ENCODE measurements at regions not wholly inside any gene's neighbourhood (a gene's known extent, or its start where the extent isn't known, plus 50 kb on each side); places are given as distances from the start of the nearest gene placed in this dataset.

DNA sequence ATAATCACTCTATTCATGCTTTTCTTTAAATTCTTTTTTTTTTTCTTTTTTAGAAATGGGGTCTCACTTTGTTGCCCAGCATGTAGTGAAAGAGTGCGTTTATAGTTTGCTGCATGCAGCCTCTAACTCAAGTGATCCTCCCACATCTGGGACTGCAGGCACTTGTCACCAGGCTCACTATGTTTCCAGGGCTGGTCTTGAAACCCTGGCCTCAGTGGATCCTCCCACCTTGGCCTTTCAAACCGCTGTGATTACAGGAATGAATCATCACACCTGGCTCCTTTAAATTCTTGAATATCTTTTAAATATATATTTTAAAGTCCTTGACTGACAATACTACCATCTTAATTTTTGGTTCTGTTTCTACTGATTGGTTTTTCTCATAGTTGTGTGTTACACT lies 591.6 kb upstream of the KCND2 start:
- Mint-ChIP-seq H3K27me3 (ENCODE audit: unreplicated experiment) (no peaks in the 10 kb centered on the region), H3K27ac (ENCODE audit: unreplicated experiment) (no peak overlapping the region), H3K4me3 (ENCODE audit: unreplicated experiment) (no peak overlapping the region), H3K4me1 (ENCODE audit: low read depth, unreplicated experiment) (peaks cover 5% of the 10 kb centered on the region), H3K9me3 (ENCODE audit: unreplicated experiment) (no peaks in the 10 kb centered on the region), H3K36me3 (ENCODE audit: unreplicated experiment) (no peaks in the 10 kb centered on the region)
- no peak for DNase-seq
- TF ChIP-seq CTCF (IDR thresholded peaks at IDR 0.05; ENCODE audit: partially characterized antibody, unreplicated experiment): no peak

DNA sequence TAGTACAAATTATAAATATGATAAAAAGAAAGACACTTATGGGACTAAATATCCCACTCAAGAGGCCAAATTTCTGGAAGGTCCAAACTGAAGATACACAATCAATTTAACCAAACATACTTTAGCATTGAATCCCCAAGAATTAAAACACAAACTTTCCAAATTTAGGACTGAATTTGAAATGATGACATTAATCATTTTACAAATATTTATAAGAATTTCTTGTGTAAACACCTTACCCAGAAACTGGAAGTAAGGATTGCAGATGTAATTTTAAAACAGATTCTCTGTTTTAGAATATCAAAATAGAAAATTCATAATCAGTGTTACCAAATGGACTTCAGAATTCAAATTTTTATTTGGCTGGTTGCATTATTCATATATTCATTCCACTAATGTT lies 588.2 kb upstream of the KCND2 start:
- Mint-ChIP-seq H3K4me3 (ENCODE audit: unreplicated experiment) (no peak overlapping the region), H3K4me1 (ENCODE audit: low read depth, unreplicated experiment) (peaks cover 5% of the 10 kb centered on the region), H3K36me3 (ENCODE audit: unreplicated experiment) (no peaks in the 10 kb centered on the region), H3K27me3 (ENCODE audit: unreplicated experiment) (no peaks in the 10 kb centered on the region), H3K27ac (ENCODE audit: unreplicated experiment) (no peak overlapping the region), H3K9me3 (ENCODE audit: unreplicated experiment) (no peaks in the 10 kb centered on the region)
- no peak for TF ChIP-seq CTCF (IDR thresholded peaks at IDR 0.05; ENCODE audit: partially characterized antibody, unreplicated experiment)
- DNase-seq: no peak

DNA sequence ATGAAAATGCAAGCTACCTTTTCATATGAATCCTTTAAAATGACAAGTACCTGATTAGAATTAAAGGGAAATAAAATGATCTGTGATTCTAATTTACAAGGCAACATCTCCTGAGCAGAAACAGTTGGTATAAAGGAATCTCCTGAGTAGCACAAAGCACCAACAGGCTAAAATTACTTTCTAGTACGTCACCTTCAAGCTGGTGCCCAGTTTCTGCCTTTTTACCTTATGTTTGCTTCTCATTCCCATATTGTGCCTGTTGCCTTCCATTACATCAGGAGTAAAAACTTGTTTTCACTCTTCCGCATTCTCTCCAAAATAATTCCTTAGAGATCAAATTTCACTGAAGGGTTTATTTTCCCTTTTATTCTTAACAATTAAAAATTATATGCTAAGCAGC lies 587.1 kb upstream of the KCND2 start:
- H3K27ac Mint-ChIP-seq (ENCODE audit: unreplicated experiment): no peak overlapping the region
- H3K4me3 Mint-ChIP-seq (ENCODE audit: unreplicated experiment): no peak overlapping the region
- TF ChIP-seq CTCF (IDR thresholded peaks at IDR 0.05; ENCODE audit: partially characterized antibody, unreplicated experiment): no peak
- H3K4me1 Mint-ChIP-seq (ENCODE audit: low read depth, unreplicated experiment): peaks cover 5% of the 10 kb centered on the region
- no peaks in the 10 kb centered on the region for H3K27me3 Mint-ChIP-seq (ENCODE audit: unreplicated experiment)
- H3K9me3 Mint-ChIP-seq (ENCODE audit: unreplicated experiment): no peaks in the 10 kb centered on the region
- H3K36me3 Mint-ChIP-seq (ENCODE audit: unreplicated experiment): no peaks in the 10 kb centered on the region
- no peak for DNase-seq

GRCh38 chr7:119688831-119689230 lies 584.1 kb upstream of the KCND2 start:
- H3K4me1 Mint-ChIP-seq (ENCODE audit: low read depth, unreplicated experiment): peaks cover 5% of the 10 kb centered on the region
- TF ChIP-seq CTCF (IDR thresholded peaks at IDR 0.05; ENCODE audit: partially characterized antibody, unreplicated experiment): no peak
- no peaks in the 10 kb centered on the region for H3K36me3 Mint-ChIP-seq (ENCODE audit: unreplicated experiment)
- H3K27ac Mint-ChIP-seq (ENCODE audit: unreplicated experiment): no peak overlapping the region
- no peaks in the 10 kb centered on the region for H3K27me3 Mint-ChIP-seq (ENCODE audit: unreplicated experiment)
- no peak overlapping the region for H3K4me3 Mint-ChIP-seq (ENCODE audit: unreplicated experiment)
- DNase-seq: no peak
- no peaks in the 10 kb centered on the region for H3K9me3 Mint-ChIP-seq (ENCODE audit: unreplicated experiment)

- Mint-ChIP-seq H3K4me1 (ENCODE audit: low read depth, unreplicated experiment) (no peaks in the 10 kb centered on the region), H3K27ac (ENCODE audit: unreplicated experiment) (no peak overlapping the region), H3K4me3 (ENCODE audit: unreplicated experiment) (no peak overlapping the region), H3K36me3 (ENCODE audit: unreplicated experiment) (no peaks in the 10 kb centered on the region), H3K9me3 (ENCODE audit: unreplicated experiment) (no peaks in the 10 kb centered on the region), H3K27me3 (ENCODE audit: unreplicated experiment) (no peaks in the 10 kb centered on the region)
- DNase-seq: no peak
- TF ChIP-seq CTCF (IDR thresholded peaks at IDR 0.05; ENCODE audit: partially characterized antibody, unreplicated experiment): no peak
Observed at GRCh38 chr7:119692541-119692940, 580.4 kb upstream of the KCND2 start.

Measured in glutamatergic neuron (in vitro differentiated cells).